Liver (tissue), 8 donors: ENCODE measurements at regions not wholly inside any gene's neighbourhood (a gene's known extent, or its start where the extent isn't known, plus 50 kb on each side); places are given as distances from the start of the nearest gene placed in this dataset.
A peak's percentile ranks its signal among the peaks of the same experiment; 100 is the strongest.

Source experiments
- DNase-seq: peaks from one replicate; pipeline ENCODE4 v3.0.0-alpha.2; 2017; ENCODE audit warnings: low spot score
- H3K27ac ChIP-seq, 2 donors: one replicate each; pipeline ENCODE4 v1.7.0; 2013; ENCODE audit warnings: inconsistent platforms in 2 of 2, low read length in 2 of 2, control low read depth in 1 of 2, low read depth in 1 of 2, mild to moderate bottlenecking in 1 of 2
- H3K27me3 ChIP-seq, 4 donors: one replicate each; pipeline versions ENCODE4 v1.6.1 to v1.7.0; 2013; ENCODE audit warnings: low read length in 3 of 4, inconsistent platforms in 1 of 4, mild to moderate bottlenecking in 1 of 4, moderate library complexity in 1 of 4; ENCODE audit not compliant: control insufficient read depth in 4 of 4, insufficient read depth in 4 of 4
- H3K36me3 ChIP-seq, 4 donors: one replicate each; pipeline versions ENCODE4 v1.6.1 to v1.7.0; 2013; ENCODE audit warnings: low read length in 3 of 4, mild to moderate bottlenecking in 3 of 4, low read depth in 1 of 4, moderate library complexity in 1 of 4; ENCODE audit not compliant: control insufficient read depth in 4 of 4, insufficient read depth in 3 of 4
- H3K4me1 ChIP-seq, 4 donors: one replicate each; pipeline versions ENCODE4 v1.6.1 to v1.7.0; 2013; ENCODE audit warnings: low read length in 3 of 4, mild to moderate bottlenecking in 3 of 4, moderate library complexity in 1 of 4; ENCODE audit not compliant: control insufficient read depth in 4 of 4, insufficient read depth in 4 of 4
- H3K4me3 ChIP-seq, 3 donors: one replicate each; pipeline versions ENCODE4 v1.6.1 to v1.7.0; 2013; ENCODE audit warnings: low read length in 3 of 3, control low read depth in 1 of 3, low read depth in 1 of 3, mild to moderate bottlenecking in 1 of 3
- H3K9ac ChIP-seq, 2 donors: one replicate each; pipeline ENCODE4 v1.7.0; 2013; ENCODE audit warnings: low read length in 2 of 2, mild to moderate bottlenecking in 2 of 2, moderate library complexity in 2 of 2, control low read depth in 1 of 2, low read depth in 1 of 2
- H3K9me3 ChIP-seq, 4 donors: one replicate each; pipeline versions ENCODE4 v1.6.1 to v1.7.0; 2013; ENCODE audit warnings: low read length in 3 of 4; ENCODE audit not compliant: control insufficient read depth in 4 of 4
- ATF3 ChIP-seq: IDR thresholded peaks from 2 replicates; pipeline ENCODE4 v1.6.1; 2016; ENCODE audit warnings: antibody characterized with exemption
- CTCF ChIP-seq: fragments of 150-350 bp; IDR thresholded peaks from 2 replicates; pipeline ENCODE4 v1.5.1; 2017; ENCODE audit warnings: improper control_type of control experiment, low read depth, low read length; ENCODE audit not compliant: missing input control
- EGR1 ChIP-seq, 2 donors: IDR thresholded peaks; 2 replicates each; pipeline ENCODE4 v1.6.1; 2016 to 2018; ENCODE audit warnings: antibody characterized with exemption in 2 of 2, low read depth in 2 of 2
- FOXA1 ChIP-seq: IDR thresholded peaks from 2 replicates; pipeline ENCODE4 v1.6.1; 2016; ENCODE audit warnings: antibody characterized with exemption
- FOXA2 ChIP-seq: IDR thresholded peaks from 2 replicates; pipeline ENCODE4 v1.6.1; 2016; ENCODE audit warnings: antibody characterized with exemption
- GABPA ChIP-seq, 2 donors: IDR thresholded peaks in 1 of 2; conservative IDR thresholded peaks in 1 of 2; 2 replicates each; pipeline ENCODE4 v1.6.1; 2016; ENCODE audit warnings: antibody characterized with exemption in 2 of 2, mild to moderate bottlenecking in 1 of 2, moderate library complexity in 1 of 2
- HNF4A ChIP-seq, 2 donors: conservative IDR thresholded peaks; 2 replicates each; pipeline ENCODE4 v1.6.1; 2016; ENCODE audit warnings: antibody characterized with exemption in 2 of 2, mild to moderate bottlenecking in 2 of 2
- HNF4G ChIP-seq: IDR thresholded peaks from 2 replicates; pipeline ENCODE4 v1.6.1; 2016; ENCODE audit warnings: antibody characterized with exemption
- JUND ChIP-seq, 2 donors: IDR thresholded peaks; 2 replicates each; pipeline ENCODE4 v1.6.1; 2016; ENCODE audit warnings: antibody characterized with exemption in 2 of 2
- MAX ChIP-seq: IDR thresholded peaks from 2 replicates; pipeline ENCODE4 v1.6.1; 2016; ENCODE audit warnings: antibody characterized with exemption
- RAD21 ChIP-seq, 2 donors: IDR thresholded peaks; 2 replicates each; pipeline ENCODE4 v1.6.1; 2016; ENCODE audit warnings: antibody characterized with exemption in 2 of 2, mild to moderate bottlenecking in 2 of 2
- REST ChIP-seq: IDR thresholded peaks from 2 replicates; pipeline ENCODE4 v1.6.1; 2016; ENCODE audit warnings: antibody characterized with exemption, mild to moderate bottlenecking
- RXRA ChIP-seq, 2 donors: IDR thresholded peaks; 2 replicates each; pipeline ENCODE4 v1.6.1; 2017 to 2018; ENCODE audit warnings: antibody characterized with exemption in 2 of 2, mild to moderate bottlenecking in 1 of 2
- SP1 ChIP-seq: IDR thresholded peaks from 2 replicates; pipeline ENCODE4 v1.6.1; 2018; ENCODE audit warnings: antibody characterized with exemption, mild to moderate bottlenecking
- TAF1 ChIP-seq: conservative IDR thresholded peaks from 2 replicates; pipeline ENCODE4 v1.6.1; 2016; ENCODE audit warnings: antibody characterized with exemption, mild to moderate bottlenecking
- YY1 ChIP-seq: IDR thresholded peaks from 2 replicates; pipeline ENCODE4 v1.6.1; 2016; ENCODE audit warnings: antibody characterized with exemption, mild to moderate bottlenecking
- ZBTB33 ChIP-seq: IDR thresholded peaks from 2 replicates; pipeline ENCODE4 v1.6.1; 2016; ENCODE audit warnings: antibody characterized with exemption
- WGBS: extraction: QIAGEN DNeasy Blood & Tissue Kit; methylation state at CpG from one replicate; pipeline ENCODE4 v1.1.7; 2013; 5-methylcytosine and 5-hydroxymethylcytosine counted together
- donor health status: healthy.
- donor health status: healthy.
- donor health status: healthy.
- donor health status: healthy.
- donor health status: healthy.

- no peak for TF ChIP-seq EGR1 (IDR thresholded peaks at IDR 0.05; ENCODE audit: low read depth in 2 of 2)
Observed at GRCh38 chr11:134663506-134664313, 251.7 kb upstream of the B3GAT1 start (continued).

GRCh38 chr11:134662629-134663360 lies 250.8 kb upstream of the B3GAT1 start:
- Histone ChIP-seq H3K27ac (no peak overlapping the region), H3K4me3 (no peak overlapping the region), H3K36me3 (no peaks in the 10 kb centered on the region), H3K9me3 (peaks cover 0 to 3% (median 0%) of the 10 kb centered on the region in 4 donors), H3K27me3 (no peaks in the 10 kb centered on the region), H3K9ac (no peak overlapping the region), H3K4me1 (no peaks in the 10 kb centered on the region)
- DNase-seq, result peak; percentile 25
- TF ChIP-seq HNF4G (no peak), FOXA2 (no peak)
- WGBS, result 82% methylated on average over 5 of the region's 5 CpGs

- no peak overlapping the region for H3K4me3 ChIP-seq
- H3K27ac ChIP-seq, result no peak overlapping the region
- no peaks in the 10 kb centered on the region for H3K4me1 ChIP-seq
- no peaks in the 10 kb centered on the region for H3K27me3 ChIP-seq
- TF ChIP-seq YY1 (no peak), TAF1 (no peak), EGR1 (IDR thresholded peaks at IDR 0.05; ENCODE audit: low read depth in 2 of 2) (no peak), ZBTB33 (no peak), GABPA (IDR thresholded peaks at IDR 0.05 in 1 of 2, conservative IDR thresholded peaks at IDR 0.05 in 1 of 2) (no peak), RAD21 (IDR thresholded peaks at IDR 0.05) (no peak), HNF4A (conservative IDR thresholded peaks at IDR 0.05) (no peak), MAX (no peak), CTCF (no peak), FOXA2 (no peak), FOXA1 (no peak), SP1 (no peak), JUND (IDR thresholded peaks at IDR 0.05) (no peak), REST (no peak), RXRA (IDR thresholded peaks at IDR 0.05) (no peak), ATF3 (no peak)
- H3K9me3 ChIP-seq, result peaks cover 0 to 3% (median 0%) of the 10 kb centered on the region in 4 donors
- no peak overlapping the region for H3K9ac ChIP-seq
- 84% methylated on average over 5 of the region's 5 CpGs for WGBS
- no peaks in the 10 kb centered on the region for H3K36me3 ChIP-seq
- no peak for DNase-seq
Observed at GRCh38 chr11:134661660-134662059, 249.6 kb upstream of the B3GAT1 start.
